Head of caudate nucleus (tissue), 42 donors: ENCODE measurements at regions not wholly inside any gene's neighbourhood (a gene's known extent, or its start where the extent isn't known, plus 50 kb on each side); places are given as distances from the start of the nearest gene placed in this dataset.

Experiments used
- DNase-seq, 42 donors: peaks; one replicate each; pipeline versions ENCODE4 v3.0.0 to v3.0.0-alpha.2; 2020 to 2021; ENCODE audit warnings: mixed read lengths in 7 of 42
- intact Hi-C: fragments of 100-400 bp; cut with DNase I; formaldehyde crosslinking; loops from one replicate; pipeline ENCODE4 v1.15.0; 2022

- intact Hi-C loops = no loop called here
- no peak for DNase-seq
Observed at GRCh38 chr4:17095771-17096170, 197.3 kb upstream of the LDB2 start.

GRCh38 chr4:17094876-17095210 lies 196.4 kb upstream of the LDB2 start:
- intact Hi-C loops = no loop called here
- no peak for DNase-seq

GRCh38 chr4:17094159-17094875 lies 195.9 kb upstream of the LDB2 start:
- intact Hi-C loops = no loop called here
- no peak for DNase-seq

- DNase-seq = no peak
- intact Hi-C loops = no loop called here
Observed at GRCh38 chr4:17093481-17093880, 195.0 kb upstream of the LDB2 start.

GRCh38 chr4:17092736-17093437 lies 194.4 kb upstream of the LDB2 start:
- intact Hi-C loops = no loop called here
- no peak for DNase-seq

- intact Hi-C loops = no loop called here
- DNase-seq = no peak
Observed at GRCh38 chr4:17091104-17091503, 192.7 kb upstream of the LDB2 start.

- DNase-seq = no peak
- intact Hi-C loops = no loop called here
Observed at GRCh38 chr4:17090063-17090462, 191.6 kb upstream of the LDB2 start.

- intact Hi-C loops = no loop called here
- no peak for DNase-seq
Observed at GRCh38 chr4:17085416-17085815, 187.0 kb upstream of the LDB2 start.

- no peak for DNase-seq
- intact Hi-C loops = no loop called here
Observed at GRCh38 chr4:17082186-17082585, 183.7 kb upstream of the LDB2 start.

- intact Hi-C loops = no loop called here
- no peak for DNase-seq
Observed at GRCh38 chr4:17081179-17081578, 182.7 kb upstream of the LDB2 start.

- DNase-seq = no peak
- intact Hi-C loops = no loop called here
Observed at GRCh38 chr4:17077105-17077504, 178.7 kb upstream of the LDB2 start.

GRCh38 chr4:17072483-17072882 lies 174.0 kb upstream of the LDB2 start:
- intact Hi-C loops = no loop called here
- no peak for DNase-seq

- intact Hi-C loops = no loop called here
- DNase-seq = no peak
Observed at GRCh38 chr4:17068891-17069290, 170.4 kb upstream of the LDB2 start.

GRCh38 chr4:17068392-17068791 lies 169.9 kb upstream of the LDB2 start:
- DNase-seq = no peak
- intact Hi-C loops = no loop called here

GRCh38 chr4:17066972-17067371 lies 168.5 kb upstream of the LDB2 start:
- no peak for DNase-seq
- intact Hi-C loops = no loop called here

GRCh38 chr4:17066236-17066635 lies 167.8 kb upstream of the LDB2 start:
- intact Hi-C loops = no loop called here
- DNase-seq = no peak

GRCh38 chr4:17065821-17066220 lies 167.4 kb upstream of the LDB2 start:
- intact Hi-C loops = no loop called here
- no peak for DNase-seq

GRCh38 chr4:17064959-17065358 lies 166.5 kb upstream of the LDB2 start:
- intact Hi-C loops = no loop called here
- no peak for DNase-seq

GRCh38 chr4:17063888-17064287 lies 165.4 kb upstream of the LDB2 start:
- no peak for DNase-seq
- intact Hi-C loops = no loop called here

GRCh38 chr4:17060230-17060629 lies 161.8 kb upstream of the LDB2 start:
- intact Hi-C loops = no loop called here
- DNase-seq = no peak
